HT-29 (cell line): ENCODE measurements at regions not wholly inside any gene's neighbourhood (a gene's known extent, or its start where the extent isn't known, plus 50 kb on each side); places are given as distances from the start of the nearest gene placed in this dataset.

Experiments used
- DNase-seq: peaks from one replicate; pipeline ENCODE4 v3.0.0-alpha.2; 2015; ENCODE audit warnings: low spot score

- DNase-seq = no peak
Observed at GRCh38 chr16:86037999-86038925, 139.3 kb downstream of the IRF8 start.

GRCh38 chr16:86038926-86039310 is 140.0 kb downstream of the IRF8 start:
- no peak for DNase-seq

- no peak for DNase-seq
Observed at GRCh38 chr16:86039606-86040005, 140.6 kb downstream of the IRF8 start.

- no peak for DNase-seq
Observed at GRCh38 chr16:86040496-86040895, 141.5 kb downstream of the IRF8 start.

- no peak for DNase-seq
Observed at GRCh38 chr16:86041215-86041614, 142.3 kb downstream of the IRF8 start.

- no peak for DNase-seq
Observed at GRCh38 chr16:86041807-86042206, 142.8 kb downstream of the IRF8 start.

- DNase-seq = no peak
Observed at GRCh38 chr16:86042393-86042792, 143.4 kb downstream of the IRF8 start.

- DNase-seq = no peak
Observed at GRCh38 chr16:86042996-86043725, 144.2 kb downstream of the IRF8 start.

- peak; percentile 33 for DNase-seq
Observed at GRCh38 chr16:86044241-86044671, 145.3 kb downstream of the IRF8 start.

- peak; percentile 50 for DNase-seq
Observed at GRCh38 chr16:86044881-86045590, 146.1 kb downstream of the IRF8 start.

GRCh38 chr16:86045591-86045971 is 146.6 kb downstream of the IRF8 start:
- no peak for DNase-seq

- DNase-seq = no peak
Observed at GRCh38 chr16:86046026-86046425, 147.1 kb downstream of the IRF8 start.

GRCh38 chr16:86046667-86047270 is 147.8 kb downstream of the IRF8 start:
- DNase-seq = no peak

GRCh38 chr16:86048221-86048620 is 149.3 kb downstream of the IRF8 start:
- DNase-seq = no peak

GRCh38 chr16:86048882-86049585 is 150.1 kb downstream of the IRF8 start:
- no peak for DNase-seq

- no peak for DNase-seq
Observed at GRCh38 chr16:86049641-86050040, 150.7 kb downstream of the IRF8 start.

GRCh38 chr16:86050111-86050510 is 151.1 kb downstream of the IRF8 start:
- DNase-seq = no peak

- no peak for DNase-seq
Observed at GRCh38 chr16:86050591-86051367, 151.8 kb downstream of the IRF8 start.

- DNase-seq = no peak
Observed at GRCh38 chr16:86051368-86052114, 152.6 kb downstream of the IRF8 start.
